PC-9 (cell line): ENCODE measurements at regions not wholly inside any gene's neighbourhood (a gene's known extent, or its start where the extent isn't known, plus 50 kb on each side); places are given as distances from the start of the nearest gene placed in this dataset.

Experiments used
- BruUV-seq: library from RNA; stranded (reverse); fragments of 400-500 nt; replicated peaks from 2 replicates; lab custom pipeline; 2021; lab: Mats Ljungman, UMichigan
- CTCF ChIA-PET: fragments of 300-600 bp; sonication (Branson Sonifier 250); formaldehyde crosslinking; loops from one replicate; lab custom pipeline; 2022; ENCODE audit warnings: antibody characterized with exemption; lab: Charles Lee
- POLR2A ChIA-PET: fragments of 300-600 bp; sonication (Branson Sonifier 250); formaldehyde crosslinking; loops from one replicate; lab custom pipeline; 2022; ENCODE audit warnings: antibody characterized with exemption; ENCODE audit not compliant: unreplicated experiment; lab: Charles Lee
- DNase-seq, 2 experiments: peaks; one replicate each; pipeline versions ENCODE4 v3.0.0 to v3.0.0-alpha.2; 2015 to 2022; ENCODE audit warnings: mixed read lengths in 1 of 2
- H2AFZ ChIP-seq: fragments of 200-600 bp; sonication (generic); 2 replicates; pipeline ENCODE4 v1.8.1; 2017; ENCODE audit warnings: antibody characterized with exemption
- H3F3A ChIP-seq: fragments of 200-600 bp; sonication (generic); 2 replicates; pipeline ENCODE4 v1.8.1; 2017; ENCODE audit warnings: antibody characterized with exemption, mild to moderate bottlenecking, low read depth; ENCODE audit not compliant: insufficient read depth
- H3K27ac ChIP-seq: fragments of 200-600 bp; sonication (generic); 2 replicates; pipeline ENCODE4 v1.6.1; 2016; ENCODE audit warnings: mixed run types
- H3K27me3 ChIP-seq: fragments of 200-600 bp; sonication (generic); 2 replicates; pipeline ENCODE4 v1.6.1; 2016; ENCODE audit warnings: low read depth, mixed run types; ENCODE audit not compliant: insufficient read depth
- H3K36me3 ChIP-seq: fragments of 200-600 bp; sonication (generic); 2 replicates; pipeline ENCODE4 v1.6.1; 2016; ENCODE audit warnings: low read depth, mixed run types
- H3K4me1 ChIP-seq: fragments of 200-600 bp; sonication (generic); replicated peaks from 2 replicates; pipeline ENCODE4 v1.6.1; 2016; ENCODE audit warnings: mixed run types; ENCODE audit not compliant: insufficient read depth
- H3K4me2 ChIP-seq: fragments of 200-600 bp; sonication (generic); 2 replicates; pipeline ENCODE4 v1.6.1; 2017; ENCODE audit warnings: mixed run types
- H3K4me3 ChIP-seq: fragments of 200-600 bp; sonication (generic); 2 replicates; pipeline ENCODE4 v1.6.1; 2016; ENCODE audit warnings: mixed run types
- H3K79me2 ChIP-seq: fragments of 200-600 bp; sonication (generic); 2 replicates; pipeline ENCODE4 v1.6.1; 2017; ENCODE audit warnings: low read depth, mixed run types
- H3K9me2 ChIP-seq: fragments of 200-600 bp; sonication (generic); 2 replicates; pipeline ENCODE4 v1.8.1; 2017; ENCODE audit warnings: mild to moderate bottlenecking; ENCODE audit not compliant: insufficient read depth
- H3K9me3 ChIP-seq: fragments of 200-600 bp; sonication (generic); 2 replicates; pipeline ENCODE4 v1.8.1; 2016; ENCODE audit warnings: low read depth; ENCODE audit not compliant: insufficient read depth
- H4K20me1 ChIP-seq: fragments of 200-600 bp; sonication (generic); 2 replicates; pipeline ENCODE4 v1.8.1; 2017; ENCODE audit not compliant: insufficient read depth
- EZH2 ChIP-seq: fragments of 200-600 bp; sonication (generic); IDR thresholded peaks from 2 replicates; pipeline ENCODE4 v1.8.0; 2017; ENCODE audit warnings: antibody characterized with exemption, low read depth
- intact Hi-C: fragments of 100-400 bp; cut with micrococcal nuclease; formaldehyde crosslinking; loops from one replicate; pipeline ENCODE4 v1.10.0; 2022; ENCODE audit not compliant: unreplicated experiment
- TF ChIP-seq, protein P1 (sequence below): fragments of 200-600 bp; sonication (generic); conservative IDR thresholded peaks from 2 replicates; pipeline ENCODE4 v1.6.1; 2017; ENCODE audit warnings: mixed run types, antibody characterized with exemption, mild to moderate bottlenecking, moderate library complexity

GRCh38 chr12:130073721-130074120 lies 88.5 kb upstream of the FZD10 start:
- DNase-seq = no peak
- H3K9me2 ChIP-seq = no peaks in the 10 kb centered on the region; the same call in 1 of the 2 replicates
- intact Hi-C loops = no loop called here
- no peaks in the 10 kb centered on the region for H3F3A ChIP-seq
- POLR2A ChIA-PET = no interaction called here
- H3K9me3 ChIP-seq = no peaks in the 10 kb centered on the region
- H3K4me2 ChIP-seq = no peak overlapping the region
- TF ChIP-seq, protein P1, sequence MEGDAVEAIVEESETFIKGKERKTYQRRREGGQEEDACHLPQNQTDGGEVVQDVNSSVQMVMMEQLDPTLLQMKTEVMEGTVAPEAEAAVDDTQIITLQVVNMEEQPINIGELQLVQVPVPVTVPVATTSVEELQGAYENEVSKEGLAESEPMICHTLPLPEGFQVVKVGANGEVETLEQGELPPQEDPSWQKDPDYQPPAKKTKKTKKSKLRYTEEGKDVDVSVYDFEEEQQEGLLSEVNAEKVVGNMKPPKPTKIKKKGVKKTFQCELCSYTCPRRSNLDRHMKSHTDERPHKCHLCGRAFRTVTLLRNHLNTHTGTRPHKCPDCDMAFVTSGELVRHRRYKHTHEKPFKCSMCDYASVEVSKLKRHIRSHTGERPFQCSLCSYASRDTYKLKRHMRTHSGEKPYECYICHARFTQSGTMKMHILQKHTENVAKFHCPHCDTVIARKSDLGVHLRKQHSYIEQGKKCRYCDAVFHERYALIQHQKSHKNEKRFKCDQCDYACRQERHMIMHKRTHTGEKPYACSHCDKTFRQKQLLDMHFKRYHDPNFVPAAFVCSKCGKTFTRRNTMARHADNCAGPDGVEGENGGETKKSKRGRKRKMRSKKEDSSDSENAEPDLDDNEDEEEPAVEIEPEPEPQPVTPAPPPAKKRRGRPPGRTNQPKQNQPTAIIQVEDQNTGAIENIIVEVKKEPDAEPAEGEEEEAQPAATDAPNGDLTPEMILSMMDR = no peak
- TF ChIP-seq EZH2 = no peak
- H3K27me3 ChIP-seq = peaks cover 13% of the 10 kb centered on the region; the same call in 1 of the 2 replicates
- no peak overlapping the region for H3K4me3 ChIP-seq
- no peaks in the 10 kb centered on the region for H3K36me3 ChIP-seq
- H4K20me1 ChIP-seq = no peaks in the 10 kb centered on the region
- no peaks in the 10 kb centered on the region for H3K79me2 ChIP-seq
- no peak overlapping the region for H3K27ac ChIP-seq
- no peaks in the 10 kb centered on the region for H3K4me1 ChIP-seq
- no peak overlapping the region for H2AFZ ChIP-seq
- CTCF ChIA-PET = no interaction called here
- BruUV-seq = no TSS peak

DNA sequence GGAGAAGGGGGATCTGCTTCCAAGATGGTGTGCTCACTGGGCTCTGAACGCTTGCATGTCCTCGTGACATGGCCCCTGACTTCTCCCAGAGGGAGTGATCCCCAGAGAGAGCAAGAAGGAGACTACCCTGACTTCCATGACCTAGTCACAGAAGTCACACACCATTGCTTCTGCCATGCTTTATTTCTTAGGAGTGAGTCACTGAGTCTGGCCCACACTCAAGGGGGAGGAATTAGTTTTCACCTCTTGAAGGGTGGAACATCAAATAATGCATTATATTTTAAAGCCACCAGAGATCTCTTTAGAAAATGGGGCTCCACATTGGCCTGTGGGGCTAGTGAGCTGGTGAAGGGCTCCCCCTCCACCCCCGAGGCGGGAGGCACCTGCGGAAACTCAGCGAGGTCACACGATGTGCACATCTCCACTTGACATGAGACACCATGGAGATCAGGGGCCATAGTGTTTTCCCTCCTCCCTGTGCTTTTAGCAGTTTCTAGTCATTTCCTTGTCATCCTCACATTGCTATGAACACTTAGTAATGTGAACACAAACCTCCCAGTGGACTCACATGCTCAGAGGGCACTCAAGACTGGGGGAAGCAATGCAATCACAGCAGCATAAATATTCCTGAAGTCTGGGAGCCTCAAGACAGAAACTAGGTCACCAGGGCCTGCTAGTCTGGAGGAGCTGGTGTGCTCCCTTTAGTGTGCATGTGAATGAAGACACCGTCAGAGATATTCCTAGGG lies 87.4 kb upstream of the FZD10 start:
- H2AFZ ChIP-seq = no peak overlapping the region
- no peak overlapping the region for H3K4me3 ChIP-seq
- ChIA-PET POLR2A (no interaction called here), CTCF (no interaction called here)
- H3K4me2 ChIP-seq = no peak overlapping the region
- no peak for DNase-seq
- H3K9me2 ChIP-seq = no peaks in the 10 kb centered on the region; the same call in 1 of the 2 replicates
- TF ChIP-seq EZH2 = no peak
- TF ChIP-seq, protein P1 = no peak
- intact Hi-C loops = no loop called here
- no peaks in the 10 kb centered on the region for H3K36me3 ChIP-seq
- no peaks in the 10 kb centered on the region for H3K9me3 ChIP-seq
- no peak overlapping the region for H3K27ac ChIP-seq
- no peaks in the 10 kb centered on the region for H3K4me1 ChIP-seq
- BruUV-seq = no TSS peak
- H3K79me2 ChIP-seq = no peaks in the 10 kb centered on the region
- H3K27me3 ChIP-seq = peaks cover 13% of the 10 kb centered on the region
- no peaks in the 10 kb centered on the region for H3F3A ChIP-seq
- H4K20me1 ChIP-seq = no peaks in the 10 kb centered on the region

DNA sequence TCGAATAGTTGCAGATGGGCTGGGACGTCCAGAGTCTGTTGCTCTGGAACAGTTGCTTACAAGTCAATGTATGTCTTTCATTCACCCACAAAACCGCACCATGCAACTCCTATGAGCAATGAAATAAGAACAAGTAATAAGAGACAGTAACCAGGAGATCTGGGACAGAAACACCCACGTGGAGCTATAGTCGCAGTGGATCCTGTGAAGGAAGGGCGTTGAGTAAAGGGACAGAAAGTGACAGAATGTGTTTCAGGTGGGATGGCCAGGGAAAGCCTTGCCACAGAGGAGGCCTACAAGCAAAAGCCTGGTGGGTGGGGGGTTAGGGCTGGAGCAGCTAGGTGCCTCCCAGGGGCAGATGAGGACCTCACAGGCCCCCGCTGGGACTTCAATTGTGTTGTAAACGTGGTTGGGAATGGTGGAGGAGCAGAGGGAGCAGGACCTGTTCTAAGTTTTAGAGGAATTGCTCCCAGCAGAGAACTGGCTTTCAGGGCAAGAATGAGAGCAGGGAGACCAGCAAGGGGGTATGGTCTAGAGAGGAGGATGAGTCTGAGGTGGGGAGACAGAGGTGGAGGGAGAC lies 86.7 kb upstream of the FZD10 start:
- no peaks in the 10 kb centered on the region for H3K36me3 ChIP-seq
- no peaks in the 10 kb centered on the region for H4K20me1 ChIP-seq
- H2AFZ ChIP-seq = no peak overlapping the region
- no peaks in the 10 kb centered on the region for H3K4me1 ChIP-seq
- H3K4me2 ChIP-seq = no peak overlapping the region
- peaks cover 20% of the 10 kb centered on the region for H3K27me3 ChIP-seq
- H3K79me2 ChIP-seq = no peaks in the 10 kb centered on the region
- H3K9me3 ChIP-seq = no peaks in the 10 kb centered on the region
- ChIA-PET POLR2A (no interaction called here), CTCF (no interaction called here)
- H3K4me3 ChIP-seq = no peak overlapping the region
- no peaks in the 10 kb centered on the region; the same call in 1 of the 2 replicates for H3K9me2 ChIP-seq
- no peaks in the 10 kb centered on the region for H3F3A ChIP-seq
- no peak overlapping the region for H3K27ac ChIP-seq
- no TSS peak for BruUV-seq
- no peak for DNase-seq
- TF ChIP-seq, protein P1 = no peak
- no peak for TF ChIP-seq EZH2
- intact Hi-C loops = no loop called here
